Left cardiac atrium (tissue), 4 donors: ENCODE measurements at regions not wholly inside any gene's neighbourhood (a gene's known extent, or its start where the extent isn't known, plus 50 kb on each side); places are given as distances from the start of the nearest gene placed in this dataset.
"Not testable (repeated sequence)": the region's sequence is repeated elsewhere in the genome, so short reads cannot be mapped to it uniquely, and the experiment has no call there.

Experiments used
- ATAC-seq, 2 donors: fragments of 200-7000 bp; cut with Tn5 transposase; one replicate each; pipeline ENCODE4 v1.9.1; 2020; ENCODE audit warnings: mild to moderate bottlenecking in 2 of 2, moderate library complexity in 2 of 2
- DNase-seq: peaks from one replicate; pipeline ENCODE4 v3.0.0-alpha.2; 2020
- intact Hi-C, 2 donors: fragments of 100-400 bp; cut with DNase I; formaldehyde crosslinking; loops; one replicate each; pipeline versions ENCODE4 v1.14.1 to v1.15.1; 2022 to 2023
- donor health status: DM: no; HTN: yes; CAD: no.
- donor health status: DM: no; HTN: yes; CAD: no; lungs with severe emphysema.
- donor health status: DM: yes; HTN: yes; CAD: no.
- donor health status: Dilated cardiomyopathy.

DNA sequence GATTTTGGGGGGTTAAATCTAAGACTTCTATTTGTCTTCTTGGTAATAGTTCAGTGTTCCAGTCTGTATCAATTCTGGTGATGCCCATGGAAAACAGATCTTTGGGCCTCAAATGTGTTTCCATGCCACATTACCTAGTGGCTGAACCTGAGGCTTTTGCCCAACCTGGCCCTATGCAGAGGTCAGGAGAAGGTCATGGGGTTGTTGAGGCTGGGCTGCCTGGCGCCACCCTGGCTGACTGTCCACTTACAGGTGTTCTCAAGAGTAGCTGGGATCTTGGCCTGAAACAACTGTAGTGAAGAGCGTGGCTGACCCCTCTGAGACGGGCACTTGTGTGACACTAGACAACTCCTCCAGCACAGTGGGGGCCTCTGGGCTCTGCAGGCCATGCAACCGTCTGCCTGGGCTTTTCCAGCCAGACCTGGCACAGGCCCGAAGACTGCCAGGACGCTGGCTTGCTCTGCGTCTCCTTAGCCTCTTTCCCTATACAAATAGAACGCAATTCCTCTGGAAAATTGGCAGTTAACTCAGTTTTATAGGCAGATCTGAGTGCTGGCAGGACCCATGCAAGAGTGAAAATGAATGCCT lies 127.8 kb downstream of the TRIM43 start:
- DNase-seq, result no peak
- no peak for ATAC-seq
- intact Hi-C loops, result loop anchor here in 1 of 2 donors (10.0 kb wide), 1 partner anchor 375 kb away; no protein-coding TSS in a partner anchor

DNA sequence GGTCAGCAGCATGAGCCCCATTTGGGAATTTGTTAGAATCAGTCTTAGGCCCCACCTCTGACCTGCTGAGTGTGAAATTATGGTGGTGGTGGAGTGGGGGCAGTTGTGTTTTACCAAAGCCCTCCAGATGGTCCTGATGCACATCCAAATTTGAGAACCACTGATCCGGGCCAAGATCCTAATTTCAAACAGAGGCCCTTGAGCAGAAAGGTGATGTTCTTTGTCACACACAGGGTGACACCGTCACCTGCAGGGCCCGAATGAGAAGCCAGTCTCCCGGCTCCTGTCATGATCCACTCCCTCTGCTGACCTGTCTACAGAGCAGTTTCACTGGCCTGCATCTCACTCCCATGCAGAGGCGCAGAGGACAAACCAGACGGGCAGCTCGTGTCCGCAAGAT lies 129.9 kb downstream of the TRIM43 start:
- DNase-seq (no peak), ATAC-seq (no peak)
- intact Hi-C loops, result loop anchor here in 1 of 2 donors (10.0 kb wide), 1 partner anchor 377 kb away; no protein-coding TSS in a partner anchor

- intact Hi-C loops, result loop anchor here in 1 of 2 donors (10.0 kb wide), 1 partner anchor 377 kb away; no protein-coding TSS in a partner anchor
- ATAC-seq (no peak), DNase-seq (no peak)
Measured at GRCh38 chr2:95722131-95722697, 130.4 kb downstream of the TRIM43 start.

DNA sequence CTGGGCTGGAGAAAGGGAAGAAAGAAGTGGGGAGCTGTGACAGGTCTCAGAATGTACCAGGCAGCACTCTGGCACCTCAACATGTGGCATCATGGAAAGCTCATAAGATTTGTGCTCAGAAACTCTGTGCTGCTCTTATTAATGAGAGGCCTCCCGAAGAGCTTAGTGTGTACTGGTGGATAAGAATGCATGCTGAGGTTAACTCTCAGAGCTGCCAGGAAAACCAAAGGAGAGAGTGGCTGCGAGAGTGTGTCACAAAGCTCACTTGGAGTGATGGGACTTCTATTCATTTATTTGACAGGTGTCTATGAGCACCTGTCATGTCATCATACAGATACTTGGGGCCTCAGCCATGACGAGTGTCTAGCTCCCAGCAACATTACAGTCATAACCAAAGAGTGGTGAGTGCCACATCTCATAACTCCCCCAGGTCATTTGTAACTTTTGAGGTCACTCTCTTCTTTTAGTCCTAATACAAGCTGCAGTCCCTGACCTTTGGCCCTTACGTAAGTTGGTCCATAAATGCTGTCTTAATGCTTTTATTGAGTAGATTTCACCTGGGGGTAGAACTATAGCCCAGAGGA lies 131.9 kb downstream of the TRIM43 start:
- ATAC-seq, DNase-seq: not testable (repeated sequence)
- intact Hi-C loops, result loop anchor here in 1 of 2 donors (10.0 kb wide), 1 partner anchor 379 kb away; no protein-coding TSS in a partner anchor

DNA sequence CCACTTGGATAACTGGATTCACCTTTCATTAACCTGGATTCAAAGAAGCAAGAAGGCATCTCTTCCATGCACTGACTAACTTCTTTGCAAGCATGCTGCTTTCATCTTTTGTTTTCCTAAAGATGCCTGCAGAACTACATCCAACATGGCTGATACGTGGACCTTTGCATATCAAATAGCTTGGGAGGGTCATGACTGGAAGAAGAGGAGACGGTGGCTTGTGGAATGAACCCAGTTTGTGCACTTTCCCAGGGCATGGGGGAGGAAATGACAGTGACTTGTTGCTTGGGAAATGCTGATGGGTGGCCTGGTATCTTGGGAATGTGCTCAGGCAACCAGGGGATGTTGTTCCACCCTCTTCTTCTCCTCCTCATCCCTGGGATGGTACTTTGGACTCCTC lies 133.4 kb downstream of the TRIM43 start:
- intact Hi-C loops, result loop anchor here in 1 of 2 donors (5.0 to 10.0 kb wide), 2 partner anchors 313 to 380 kb away; no protein-coding TSS in a partner anchor
- DNase-seq, ATAC-seq: not testable (repeated sequence)

DNA sequence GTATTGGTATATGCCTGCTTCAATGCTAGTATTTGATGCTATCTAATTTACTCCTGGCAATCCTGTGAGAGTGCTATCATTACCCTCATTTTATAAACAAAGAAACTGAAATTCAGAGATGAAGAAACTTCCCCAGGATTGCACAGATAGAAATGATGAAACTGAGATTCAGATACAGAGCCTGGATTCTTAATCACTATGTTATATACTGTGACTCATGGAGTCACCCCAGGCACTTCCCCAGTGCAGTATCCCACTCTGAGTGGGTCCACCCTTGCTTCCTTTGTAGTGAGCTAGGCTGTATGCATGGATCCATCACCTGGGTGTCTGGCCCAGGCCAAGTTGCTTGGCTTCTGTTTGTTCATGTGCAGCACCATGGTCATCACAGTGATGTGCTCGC lies 133.9 kb downstream of the TRIM43 start:
- intact Hi-C loops, result loop anchor here in 1 of 2 donors (5.0 to 10.0 kb wide), 2 partner anchors 313 to 381 kb away; no protein-coding TSS in a partner anchor
- not testable (repeated sequence) for ATAC-seq

GRCh38 chr2:95727420-95727819 lies 135.6 kb downstream of the TRIM43 start:
- intact Hi-C loops, result loop anchor here in 1 of 2 donors (5.0 to 10.0 kb wide), 2 partner anchors 315 to 383 kb away; no protein-coding TSS in a partner anchor
- DNase-seq, ATAC-seq: not testable (repeated sequence)

More for the DNA sequence above, 133.9 kb downstream of the TRIM43 start:
- DNase-seq, result not testable (repeated sequence)

DNA sequence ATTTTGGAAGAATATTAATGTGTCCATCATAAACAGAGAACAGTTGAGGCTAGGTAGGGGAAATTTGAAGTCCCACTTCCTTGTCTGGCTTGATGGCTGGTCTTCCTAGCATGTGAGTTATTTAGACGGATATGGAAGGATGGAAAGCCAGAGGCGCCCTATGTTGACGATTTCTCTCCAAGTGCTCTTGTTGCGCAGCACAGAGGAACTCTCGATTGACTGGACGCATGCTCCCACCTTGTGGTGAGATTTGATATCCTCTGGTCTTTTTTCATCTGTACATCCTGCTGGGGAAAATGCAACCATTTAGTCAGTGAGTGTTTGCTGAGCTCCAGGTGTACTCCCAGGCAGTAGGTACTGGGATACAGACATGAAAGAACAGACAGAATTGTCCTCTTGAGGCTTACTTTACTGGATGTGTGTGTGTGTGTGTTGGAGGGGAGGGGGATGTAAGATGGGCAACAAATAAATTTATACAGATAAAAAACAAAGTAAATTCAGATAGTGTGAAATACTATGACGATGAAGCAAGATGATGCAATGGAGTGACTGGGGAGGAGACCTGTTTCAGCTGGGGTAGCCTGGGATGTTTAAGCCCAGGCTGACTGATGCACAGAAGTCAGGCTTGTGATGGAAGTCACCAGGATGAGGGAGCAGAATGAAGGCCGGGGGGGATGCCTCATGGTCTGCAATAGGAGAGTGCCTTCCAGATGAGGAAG lies 137.2 kb downstream of the TRIM43 start:
- peak; percentile 96 to 97 for ATAC-seq
- intact Hi-C loops, result loop anchor here in 1 of 2 donors (5.0 to 10.0 kb wide), 2 partner anchors 317 to 384 kb away; no protein-coding TSS in a partner anchor
- peak; percentile 61 for DNase-seq

DNA sequence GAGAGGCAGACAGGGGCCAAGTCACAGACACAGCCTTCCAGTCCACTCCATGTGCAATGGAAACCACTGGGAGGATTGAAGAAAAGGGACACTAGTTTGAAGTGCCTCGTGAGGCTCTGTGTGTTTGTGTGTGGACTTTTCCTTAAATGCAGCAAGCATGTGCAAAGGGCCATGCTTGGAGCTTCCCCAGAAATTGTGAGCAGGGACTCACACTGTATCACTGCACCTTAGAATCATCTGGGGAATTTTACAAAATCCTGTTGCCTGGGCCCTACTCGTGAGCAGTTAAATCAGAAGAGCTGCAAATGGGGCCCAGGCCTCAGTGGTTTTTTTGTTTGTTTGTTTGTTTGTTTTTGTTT lies 137.8 kb downstream of the TRIM43 start:
- DNase-seq, result no peak
- intact Hi-C loops, result loop anchor here in 1 of 2 donors (5.0 to 10.0 kb wide), 2 partner anchors 317 to 385 kb away; no protein-coding TSS in a partner anchor
- ATAC-seq, result no peak

DNA sequence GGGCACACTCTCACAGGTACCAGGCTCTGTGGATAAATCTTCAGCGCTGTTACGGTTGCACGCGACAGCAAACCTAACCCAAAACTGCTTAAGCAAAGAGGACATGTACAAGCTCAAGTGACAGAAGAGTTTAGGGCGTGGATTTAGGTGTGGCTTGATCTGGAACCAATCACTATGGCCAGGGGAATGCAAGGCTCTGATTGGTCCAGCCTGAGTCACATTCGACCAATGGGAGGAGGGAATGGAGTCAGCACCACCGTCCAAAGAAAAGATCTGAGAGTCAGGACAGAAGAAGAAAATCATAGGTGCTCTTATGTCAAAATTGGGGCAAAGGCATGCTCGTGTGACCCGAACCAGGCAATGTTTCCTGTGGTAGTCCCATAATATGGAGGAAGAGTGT lies 139.0 kb downstream of the TRIM43 start:
- intact Hi-C loops, result no loop called here
- DNase-seq (no peak), ATAC-seq (no peak)

- intact Hi-C loops, result no loop called here
- no peak for ATAC-seq
- no peak for DNase-seq
Measured at GRCh38 chr2:95734976-95735890, 143.4 kb downstream of the TRIM43 start.

GRCh38 chr2:95738301-95738700 lies 146.5 kb downstream of the TRIM43 start:
- intact Hi-C loops, result no loop called here
- no peak for DNase-seq
- ATAC-seq, result no peak

GRCh38 chr2:95752126-95752525 lies 160.3 kb downstream of the TRIM43 start:
- DNase-seq, ATAC-seq, intact Hi-C loops: not testable (repeated sequence)

DNA sequence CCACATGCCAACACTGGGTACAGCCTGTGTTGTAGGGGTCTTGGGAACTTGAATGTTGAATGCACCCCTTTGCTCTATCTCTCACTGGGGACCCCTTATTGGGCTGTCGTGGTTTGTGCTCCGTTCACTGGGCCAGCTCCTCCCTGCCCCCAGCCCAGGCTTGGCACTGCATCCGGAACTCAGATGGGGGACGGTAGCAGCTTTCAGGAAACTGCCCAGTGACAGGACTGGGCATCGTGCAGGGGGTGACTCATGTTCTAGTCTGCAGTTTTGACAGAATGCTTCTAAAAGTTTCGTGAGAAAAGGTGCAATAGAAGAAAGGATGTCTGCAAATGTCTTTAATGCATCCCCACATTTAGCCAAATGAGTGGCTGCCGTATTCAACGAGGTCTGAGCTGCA lies 162.0 kb downstream of the TRIM43 start:
- DNase-seq, intact Hi-C loops, ATAC-seq: not testable (repeated sequence)

- ATAC-seq, intact Hi-C loops, DNase-seq: not testable (repeated sequence)
Measured at GRCh38 chr2:95754213-95754612, 162.4 kb downstream of the TRIM43 start.

DNA sequence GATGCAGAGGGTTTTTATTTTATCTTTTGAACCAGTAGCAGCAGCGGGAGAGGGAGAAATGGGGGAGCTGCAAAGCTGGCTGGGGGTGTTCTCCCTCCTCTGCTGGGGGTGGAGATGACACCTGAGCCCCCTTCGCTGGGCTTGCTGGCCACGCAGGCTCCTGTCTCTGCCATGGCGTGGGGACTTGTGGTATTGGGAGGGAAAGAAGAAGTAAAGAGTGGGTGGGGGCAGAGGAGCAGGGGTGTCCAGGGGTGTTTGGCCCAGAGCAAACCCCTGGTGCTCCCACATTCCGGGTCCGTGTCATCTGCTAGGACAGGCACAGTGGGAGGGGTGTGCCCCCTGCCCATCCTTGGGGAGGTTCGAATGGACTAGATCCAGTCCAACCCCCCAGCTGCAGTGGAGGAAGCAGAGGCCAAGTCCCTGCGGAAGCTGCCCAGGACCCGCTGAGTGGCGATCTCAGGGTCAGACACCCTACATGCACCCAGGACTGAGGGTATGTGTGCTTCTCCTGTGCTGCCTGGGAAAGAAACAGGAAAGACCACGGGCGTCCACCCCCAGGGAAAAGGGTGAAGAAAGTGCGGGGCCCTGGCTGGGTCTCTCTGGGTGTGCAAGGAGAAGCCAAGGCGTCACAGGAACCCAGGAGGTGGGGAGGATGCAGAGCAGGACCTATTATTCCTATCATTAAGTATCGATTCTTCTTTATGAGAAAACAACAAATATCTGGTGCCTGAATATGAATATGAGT lies 163.2 kb downstream of the TRIM43 start:
- DNase-seq, intact Hi-C loops, ATAC-seq: not testable (repeated sequence)

DNA sequence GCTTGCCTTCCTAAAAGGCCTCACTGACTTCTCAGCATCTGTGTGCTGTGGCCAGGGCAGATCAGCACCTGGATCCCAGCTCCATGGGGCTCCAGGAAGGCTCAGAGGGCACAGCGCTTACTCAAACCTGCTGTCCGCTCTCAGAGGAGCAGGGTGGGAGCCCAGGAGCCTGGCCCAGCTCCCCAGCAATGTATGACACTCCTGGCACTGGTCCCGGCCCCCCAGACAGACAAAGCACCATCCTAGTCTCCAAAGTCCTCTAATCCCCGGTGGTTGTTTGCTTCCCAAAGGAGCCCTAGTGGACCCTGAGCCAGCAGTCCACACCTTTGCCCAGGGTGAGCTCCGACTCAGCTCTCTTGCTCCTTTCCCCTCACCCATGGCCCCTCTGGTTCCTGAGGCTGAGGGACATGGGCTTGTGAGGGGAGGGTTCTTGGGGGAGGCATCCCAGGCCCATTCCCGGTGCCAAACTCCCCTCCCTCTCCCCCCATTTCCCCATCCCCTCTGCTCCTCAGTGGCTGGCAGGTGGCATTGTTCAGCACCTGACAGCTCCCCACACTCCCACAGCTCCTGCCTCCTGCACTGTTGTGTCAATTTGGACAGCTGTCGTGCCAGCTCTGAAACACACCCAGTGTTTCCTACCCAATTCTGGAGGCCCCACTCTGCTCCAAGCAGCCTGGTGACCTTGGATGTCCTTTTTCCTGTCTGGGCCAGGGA lies 164.3 kb downstream of the TRIM43 start:
- ATAC-seq, DNase-seq, intact Hi-C loops: not testable (repeated sequence)
